CD14-positive monocyte (primary cell): ENCODE measurements at regions not wholly inside any gene's neighbourhood (a gene's known extent, or its start where the extent isn't known, plus 50 kb on each side); places are given as distances from the start of the nearest gene placed in this dataset.

Source experiments
- DNase-seq, 3 donors: peaks; one replicate each; pipeline ENCODE4 v3.0.0-alpha.2; 2011 to 2022
- H2AFZ ChIP-seq: 2 replicates; pipeline ENCODE4 v1.6.0; 2012; ENCODE audit warnings: mild to moderate bottlenecking, low read depth, low read length, inconsistent platforms; ENCODE audit not compliant: insufficient read depth, poor library complexity, severe bottlenecking
- H3K27ac ChIP-seq, 2 donors: 1 replicate in 1 of 2; 2 replicates in 1 of 2; pipeline ENCODE4 v1.5.1; 2012 to 2013; ENCODE audit warnings: low read length in 2 of 2, control low read depth in 1 of 2, inconsistent platforms in 1 of 2, low read depth in 1 of 2, mild to moderate bottlenecking in 1 of 2
- H3K27me3 ChIP-seq, 2 donors: one replicate each; pipeline versions ENCODE4 v1.6.0 to v1.6.1; 2011 to 2013; ENCODE audit warnings: low read length in 2 of 2; ENCODE audit not compliant: control insufficient read depth in 2 of 2, insufficient read depth in 2 of 2
- H3K36me3 ChIP-seq, 2 donors: replicated peaks in 1 of 2; 1 replicate in 1 of 2; 2 replicates in 1 of 2; pipeline versions ENCODE4 v1.5.1 to v1.6.1; 2012 to 2013; ENCODE audit warnings: low read length in 2 of 2, control low read depth in 1 of 2, inconsistent platforms in 1 of 2, mild to moderate bottlenecking in 1 of 2; ENCODE audit not compliant: insufficient read depth in 2 of 2, control insufficient read depth in 1 of 2
- H3K4me1 ChIP-seq, 2 donors: 1 replicate in 1 of 2; 2 replicates in 1 of 2; pipeline versions ENCODE4 v1.5.1 to v1.6.1; 2012 to 2013; ENCODE audit warnings: low read length in 2 of 2, control low read depth in 1 of 2, inconsistent platforms in 1 of 2, mild to moderate bottlenecking in 1 of 2, moderate library complexity in 1 of 2; ENCODE audit not compliant: insufficient read depth in 2 of 2, control insufficient read depth in 1 of 2
- H3K4me2 ChIP-seq: replicated peaks from 2 replicates; pipeline ENCODE3; 2012; ENCODE audit warnings: low read length, moderate library complexity, mild to moderate bottlenecking; ENCODE audit not compliant: poor library complexity, severe bottlenecking; ENCODE audit errors: extremely low read depth
- H3K4me3 ChIP-seq, 3 experiments: fragments of 200-600 bp in 1 of 3; sonication (generic) in 1 of 3; replicated peaks in 1 of 3; 1 replicate in 2 of 3; 2 replicates in 1 of 3; pipeline ENCODE4 v1.5.1; 2011 to 2013; ENCODE audit warnings: low read length in 3 of 3, mild to moderate bottlenecking in 3 of 3, control low read depth in 2 of 3, low read depth in 2 of 3, inconsistent platforms in 1 of 3, moderate library complexity in 1 of 3
- H3K79me2 ChIP-seq: 2 replicates; pipeline ENCODE4 v1.6.0; 2012; ENCODE audit warnings: mild to moderate bottlenecking, control low read depth, inconsistent platforms, low read length, moderate library complexity; ENCODE audit not compliant: insufficient read depth
- H3K9ac ChIP-seq: 2 replicates; pipeline ENCODE4 v1.6.0; 2017; ENCODE audit warnings: low read length, mild to moderate bottlenecking; ENCODE audit not compliant: insufficient read depth, poor library complexity, severe bottlenecking
- H3K9me3 ChIP-seq, 2 donors: replicated peaks in 1 of 2; 1 replicate in 1 of 2; 2 replicates in 1 of 2; pipeline versions ENCODE4 v1.5.1 to v1.6.1; 2012 to 2013; ENCODE audit warnings: low read length in 2 of 2, control low read depth in 1 of 2; ENCODE audit not compliant: control insufficient read depth in 1 of 2, insufficient read depth in 1 of 2
- H4K20me1 ChIP-seq: 2 replicates; pipeline ENCODE4 v1.6.0; 2012; ENCODE audit warnings: mild to moderate bottlenecking, low read length, control low read depth, moderate library complexity; ENCODE audit not compliant: insufficient read depth
- H3K27ac Mint-ChIP-seq, 7 donors: one replicate each; pipeline ENCODE4 v1.8.0; 2020; ENCODE audit warnings: mild to moderate bottlenecking in 7 of 7, mixed read lengths in 7 of 7, moderate library complexity in 6 of 7, inconsistent platforms in 2 of 7
- H3K27me3 Mint-ChIP-seq, 3 donors: one replicate each; pipeline ENCODE4 v1.8.0; 2021 to 2022; ENCODE audit warnings: low read depth in 3 of 3, mild to moderate bottlenecking in 3 of 3, mixed read lengths in 3 of 3, moderate library complexity in 3 of 3, inconsistent platforms in 1 of 3
- H3K36me3 Mint-ChIP-seq, 2 donors: one replicate each; pipeline ENCODE4 v1.8.0; 2020; ENCODE audit warnings: mixed read lengths in 2 of 2, inconsistent platforms in 1 of 2, mild to moderate bottlenecking in 1 of 2
- H3K4me1 Mint-ChIP-seq: one replicate; pipeline ENCODE4 v1.8.0; 2020; ENCODE audit warnings: mild to moderate bottlenecking, mixed read lengths
- H3K4me3 Mint-ChIP-seq, 2 donors: one replicate each; pipeline ENCODE4 v1.8.0; 2020; ENCODE audit warnings: mild to moderate bottlenecking in 2 of 2, mixed read lengths in 2 of 2, moderate library complexity in 1 of 2
- H3K9me3 Mint-ChIP-seq, 7 donors: one replicate each; pipeline ENCODE4 v1.8.0; 2020 to 2022; ENCODE audit warnings: mixed read lengths in 7 of 7, mild to moderate bottlenecking in 6 of 7, moderate library complexity in 6 of 7, inconsistent platforms in 2 of 7
- WGBS: methylation state at CpG from one replicate; pipeline ENCODE4 v1.1.5; 2013; ENCODE audit warnings: missing lambda C conversion rate; ENCODE audit not compliant: insufficient coverage; 5-methylcytosine and 5-hydroxymethylcytosine counted together
- intact Hi-C, 2 donors: fragments of 100-400 bp; cut with micrococcal nuclease; formaldehyde crosslinking; loops; one replicate each; pipeline versions ENCODE4 v1.15.0 to v1.15.1; 2023
- TF ChIP-seq, protein P1 (sequence below): fragments of 200-600 bp; IDR thresholded peaks from one replicate; pipeline ENCODE4 v1.8.0; 2022; ENCODE audit warnings: antibody characterized with exemption, mild to moderate bottlenecking

DNA sequence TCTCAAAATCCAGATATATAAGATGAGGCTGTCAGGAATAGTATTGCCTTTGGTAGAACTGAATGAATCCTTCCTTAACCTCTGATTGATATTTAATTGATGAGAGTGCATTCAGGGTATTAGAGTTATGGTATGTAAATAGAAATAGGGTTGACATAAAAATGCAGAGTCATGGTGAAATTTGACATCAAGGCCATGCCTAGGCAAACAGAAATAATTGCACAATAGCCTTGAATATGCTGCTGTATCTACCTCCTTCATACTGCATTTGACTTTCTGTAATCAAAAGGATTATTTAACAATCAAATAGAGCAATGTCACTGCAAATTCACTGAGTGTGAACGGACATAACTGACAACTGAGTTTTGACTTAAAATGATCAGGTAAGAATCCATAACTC, 1316.3 kb downstream of the STIM2 start:
- WGBS = no CpG with 5 or more reads among the region's 1 CpG

DNA sequence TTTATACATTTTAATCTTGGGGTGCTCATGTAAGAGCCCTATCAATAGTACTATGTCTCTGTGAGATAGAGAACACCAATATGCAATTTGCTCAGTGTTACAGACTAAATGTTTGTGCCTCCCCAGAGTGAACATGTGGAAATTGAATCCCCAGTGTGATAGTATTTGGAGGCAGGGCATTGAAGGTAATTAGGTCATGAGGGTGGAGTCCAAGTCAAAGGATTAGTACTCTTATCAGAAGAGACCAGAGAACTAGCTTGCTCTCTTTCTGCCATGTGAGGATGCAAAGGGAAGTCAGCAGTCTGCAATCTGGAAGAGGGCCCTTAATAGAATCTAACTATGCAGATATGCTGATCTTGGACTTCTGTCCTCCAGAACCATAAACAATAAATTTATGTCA, 1317.0 kb downstream of the STIM2 start:
- TF ChIP-seq, protein P1, sequence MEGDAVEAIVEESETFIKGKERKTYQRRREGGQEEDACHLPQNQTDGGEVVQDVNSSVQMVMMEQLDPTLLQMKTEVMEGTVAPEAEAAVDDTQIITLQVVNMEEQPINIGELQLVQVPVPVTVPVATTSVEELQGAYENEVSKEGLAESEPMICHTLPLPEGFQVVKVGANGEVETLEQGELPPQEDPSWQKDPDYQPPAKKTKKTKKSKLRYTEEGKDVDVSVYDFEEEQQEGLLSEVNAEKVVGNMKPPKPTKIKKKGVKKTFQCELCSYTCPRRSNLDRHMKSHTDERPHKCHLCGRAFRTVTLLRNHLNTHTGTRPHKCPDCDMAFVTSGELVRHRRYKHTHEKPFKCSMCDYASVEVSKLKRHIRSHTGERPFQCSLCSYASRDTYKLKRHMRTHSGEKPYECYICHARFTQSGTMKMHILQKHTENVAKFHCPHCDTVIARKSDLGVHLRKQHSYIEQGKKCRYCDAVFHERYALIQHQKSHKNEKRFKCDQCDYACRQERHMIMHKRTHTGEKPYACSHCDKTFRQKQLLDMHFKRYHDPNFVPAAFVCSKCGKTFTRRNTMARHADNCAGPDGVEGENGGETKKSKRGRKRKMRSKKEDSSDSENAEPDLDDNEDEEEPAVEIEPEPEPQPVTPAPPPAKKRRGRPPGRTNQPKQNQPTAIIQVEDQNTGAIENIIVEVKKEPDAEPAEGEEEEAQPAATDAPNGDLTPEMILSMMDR = no peak
- no peaks in the 10 kb centered on the region for H3K4me1 Mint-ChIP-seq
- H3K9me3 Mint-ChIP-seq = no peaks in the 10 kb centered on the region
- H3K9me3 ChIP-seq = no peaks in the 10 kb centered on the region
- intact Hi-C loops = no loop called here
- no peaks in the 10 kb centered on the region for H3K36me3 Mint-ChIP-seq
- no peaks in the 10 kb centered on the region for H3K36me3 ChIP-seq
- no peak overlapping the region for H3K4me2 ChIP-seq
- no peak overlapping the region for H2AFZ ChIP-seq
- H4K20me1 ChIP-seq = no peaks in the 10 kb centered on the region
- H3K9ac ChIP-seq = no peak overlapping the region
- no peak overlapping the region for H3K27ac Mint-ChIP-seq
- peaks cover 0 to 2% (median 0%) of the 10 kb centered on the region in 3 donors for H3K27me3 Mint-ChIP-seq
- H3K4me3 ChIP-seq = no peak overlapping the region
- H3K27me3 ChIP-seq = no peaks in the 10 kb centered on the region
- H3K4me1 ChIP-seq = no peaks in the 10 kb centered on the region
- no peaks in the 10 kb centered on the region for H3K79me2 ChIP-seq
- no peak for DNase-seq
- no peak overlapping the region for H3K27ac ChIP-seq
- no peak overlapping the region for H3K4me3 Mint-ChIP-seq

More for the DNA sequence above, 1316.3 kb downstream of the STIM2 start:
- no peaks in the 10 kb centered on the region for H3K9me3 Mint-ChIP-seq
- no peaks in the 10 kb centered on the region for H3K36me3 Mint-ChIP-seq
- Histone ChIP-seq H3K9me3 (no peaks in the 10 kb centered on the region), H3K4me3 (no peak overlapping the region), H3K4me1 (no peaks in the 10 kb centered on the region), H2AFZ (no peak overlapping the region), H3K79me2 (no peaks in the 10 kb centered on the region), H3K9ac (no peak overlapping the region), H3K36me3 (no peaks in the 10 kb centered on the region), H3K4me2 (no peak overlapping the region), H4K20me1 (no peaks in the 10 kb centered on the region), H3K27me3 (no peaks in the 10 kb centered on the region), H3K27ac (no peak overlapping the region)
- DNase-seq = no peak
- intact Hi-C loops = no loop called here
- TF ChIP-seq, protein P1 = no peak
- H3K27ac Mint-ChIP-seq = no peak overlapping the region
- no peaks in the 10 kb centered on the region for H3K4me1 Mint-ChIP-seq
- H3K27me3 Mint-ChIP-seq = peaks cover 0 to 2% (median 0%) of the 10 kb centered on the region in 3 donors
- H3K4me3 Mint-ChIP-seq = no peak overlapping the region
